Smooth muscle cell (in vitro differentiated cells): ENCODE measurements at regions not wholly inside any gene's neighbourhood (a gene's known extent, or its start where the extent isn't known, plus 50 kb on each side); places are given as distances from the start of the nearest gene placed in this dataset.
A peak's percentile ranks its signal among the peaks of the same experiment; 100 is the strongest.

Experiments
- DNase-seq: peaks from one replicate; lab custom pipeline; 2025; ENCODE audit not compliant: unreplicated experiment; lab: John Stamatoyannopoulos, UW
- H2AFZ ChIP-seq: fragments of 200-600 bp; sonication (generic); 2 replicates; pipeline ENCODE4 v1.6.0; 2016; ENCODE audit warnings: antibody characterized with exemption, low read depth, mild to moderate bottlenecking
- H3F3A ChIP-seq: fragments of 200-600 bp; sonication (generic); 2 replicates; pipeline ENCODE4 v1.6.0; 2017; ENCODE audit warnings: antibody characterized with exemption, low read depth
- H3K27ac ChIP-seq: fragments of 200-600 bp; sonication (generic); 2 replicates; pipeline ENCODE4 v1.5.1; 2016; ENCODE audit warnings: low read depth, mild to moderate bottlenecking
- H3K27me3 ChIP-seq: fragments of 200-600 bp; sonication (generic); 2 replicates; pipeline ENCODE4 v1.6.1; 2016; ENCODE audit warnings: low read depth, mild to moderate bottlenecking
- H3K36me3 ChIP-seq: fragments of 200-600 bp; sonication (generic); 2 replicates; pipeline ENCODE4 v1.5.1; 2016; ENCODE audit warnings: low read depth
- H3K4me1 ChIP-seq: fragments of 200-600 bp; sonication (generic); 2 replicates; pipeline ENCODE4 v1.5.1; 2016; ENCODE audit warnings: low read depth
- H3K4me2 ChIP-seq: fragments of 200-600 bp; sonication (generic); 2 replicates; pipeline ENCODE4 v1.6.0; 2016; ENCODE audit warnings: mild to moderate bottlenecking
- H3K4me3 ChIP-seq: fragments of 200-600 bp; sonication (generic); 2 replicates; pipeline ENCODE4 v1.5.1; 2016; ENCODE audit warnings: mild to moderate bottlenecking
- H3K79me2 ChIP-seq: fragments of 200-600 bp; sonication (generic); 2 replicates; pipeline ENCODE4 v1.6.0; 2016; ENCODE audit warnings: low read depth, mild to moderate bottlenecking
- H3K9ac ChIP-seq: fragments of 200-600 bp; sonication (generic); 2 replicates; pipeline ENCODE4 v1.6.0; 2016; ENCODE audit warnings: low read depth
- H3K9me3 ChIP-seq: fragments of 200-600 bp; sonication (generic); replicated peaks from 2 replicates; pipeline ENCODE4 v1.5.1; 2016; ENCODE audit warnings: low read depth
- H4K20me1 ChIP-seq: fragments of 200-600 bp; sonication (generic); 2 replicates; pipeline ENCODE4 v1.6.0; 2016; ENCODE audit warnings: low read depth
- WGBS: methylation state at CpG from one replicate; pipeline ENCODE4 v1.1.7; 2016; ENCODE audit warnings: low lambda C conversion rate; 5-methylcytosine and 5-hydroxymethylcytosine counted together
- TF ChIP-seq, protein P1 (sequence below): fragments of 200-600 bp; sonication (generic); IDR thresholded peaks from 2 replicates; pipeline ENCODE4 v1.5.1; 2017; ENCODE audit warnings: borderline replicate concordance, mild to moderate bottlenecking, antibody characterized with exemption; ENCODE audit not compliant: insufficient read depth, poor library complexity, severe bottlenecking

DNA sequence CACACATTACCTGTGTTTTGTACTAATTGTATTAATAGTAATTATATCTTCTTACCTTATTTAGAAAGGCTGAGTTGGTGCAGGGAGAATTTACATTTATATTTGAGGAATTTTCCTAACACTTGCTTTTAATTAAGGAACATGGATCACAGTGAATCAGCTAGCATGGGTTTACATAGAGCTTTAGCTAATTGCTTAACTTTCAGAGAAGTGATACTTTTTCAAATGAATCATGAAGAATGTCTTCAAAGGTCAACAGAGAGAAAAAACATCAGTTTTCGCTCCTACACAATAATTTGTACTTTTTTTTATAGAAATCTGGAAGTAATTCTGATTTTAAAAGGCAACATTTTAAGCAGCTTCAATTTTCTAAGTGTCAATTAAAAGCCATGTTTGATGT lies 195.0 kb upstream of the HEY2 start:
- Histone ChIP-seq H3K36me3 (no peaks in the 10 kb centered on the region), H3K9ac (no peak overlapping the region), H3K4me3 (no peak overlapping the region), H3F3A (peaks cover 9% of the 10 kb centered on the region), H3K79me2 (no peaks in the 10 kb centered on the region), H4K20me1 (no peaks in the 10 kb centered on the region), H2AFZ (no peak overlapping the region), H3K4me2 (peak overlapping the region; percentile 2), H3K9me3 (no peaks in the 10 kb centered on the region), H3K4me1 (peaks cover 19% of the 10 kb centered on the region), H3K27me3 (no peaks in the 10 kb centered on the region), H3K27ac (no peak overlapping the region)
- 27% methylated on average over 1 of the region's 1 CpG for WGBS
- no peak for DNase-seq
- TF ChIP-seq, protein P1, sequence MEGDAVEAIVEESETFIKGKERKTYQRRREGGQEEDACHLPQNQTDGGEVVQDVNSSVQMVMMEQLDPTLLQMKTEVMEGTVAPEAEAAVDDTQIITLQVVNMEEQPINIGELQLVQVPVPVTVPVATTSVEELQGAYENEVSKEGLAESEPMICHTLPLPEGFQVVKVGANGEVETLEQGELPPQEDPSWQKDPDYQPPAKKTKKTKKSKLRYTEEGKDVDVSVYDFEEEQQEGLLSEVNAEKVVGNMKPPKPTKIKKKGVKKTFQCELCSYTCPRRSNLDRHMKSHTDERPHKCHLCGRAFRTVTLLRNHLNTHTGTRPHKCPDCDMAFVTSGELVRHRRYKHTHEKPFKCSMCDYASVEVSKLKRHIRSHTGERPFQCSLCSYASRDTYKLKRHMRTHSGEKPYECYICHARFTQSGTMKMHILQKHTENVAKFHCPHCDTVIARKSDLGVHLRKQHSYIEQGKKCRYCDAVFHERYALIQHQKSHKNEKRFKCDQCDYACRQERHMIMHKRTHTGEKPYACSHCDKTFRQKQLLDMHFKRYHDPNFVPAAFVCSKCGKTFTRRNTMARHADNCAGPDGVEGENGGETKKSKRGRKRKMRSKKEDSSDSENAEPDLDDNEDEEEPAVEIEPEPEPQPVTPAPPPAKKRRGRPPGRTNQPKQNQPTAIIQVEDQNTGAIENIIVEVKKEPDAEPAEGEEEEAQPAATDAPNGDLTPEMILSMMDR = no peak

DNA sequence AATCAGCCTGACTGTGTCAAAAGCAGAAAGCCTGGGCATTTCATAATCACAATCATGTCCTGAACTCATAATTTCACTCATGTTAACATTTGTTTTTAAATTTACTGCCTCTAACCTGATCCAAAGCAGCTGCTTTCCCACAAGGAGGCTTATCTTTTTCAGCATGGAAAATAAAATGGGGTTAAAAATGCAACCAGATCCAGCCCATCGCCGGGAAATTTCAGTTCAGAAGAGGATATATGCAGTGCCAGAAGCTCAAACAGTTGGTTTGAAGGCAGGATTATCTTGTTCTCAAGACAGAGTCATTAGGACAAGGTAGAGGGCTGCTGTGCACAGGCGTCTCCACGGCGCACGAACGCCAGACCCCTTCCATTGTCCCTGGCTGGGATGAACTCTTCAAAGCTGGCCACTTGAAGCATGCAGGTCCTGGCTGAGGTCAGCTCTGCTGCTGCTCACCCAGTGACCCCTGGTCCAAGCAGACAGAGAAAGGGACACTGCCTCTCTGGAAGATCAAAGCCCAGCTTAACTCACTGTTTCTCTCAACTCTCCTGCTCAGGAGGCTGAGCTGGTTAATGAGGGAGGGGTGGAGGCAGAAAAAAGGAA lies 191.1 kb upstream of the HEY2 start:
- 15% methylated on average over 7 of the region's 7 CpGs for WGBS
- Histone ChIP-seq H3K27ac (peak overlapping the region; percentile 5), H3K4me1 (peaks cover 19% of the 10 kb centered on the region), H3F3A (peaks cover 9% of the 10 kb centered on the region), H4K20me1 (no peaks in the 10 kb centered on the region), H3K4me3 (no peak overlapping the region), H2AFZ (peak overlapping the region; percentile 80), H3K79me2 (no peaks in the 10 kb centered on the region), H3K4me2 (peak overlapping the region; percentile 58), H3K27me3 (no peaks in the 10 kb centered on the region), H3K9ac (no peak overlapping the region), H3K36me3 (no peaks in the 10 kb centered on the region), H3K9me3 (no peaks in the 10 kb centered on the region)
- no peak for DNase-seq
- TF ChIP-seq, protein P1 = no peak

DNA sequence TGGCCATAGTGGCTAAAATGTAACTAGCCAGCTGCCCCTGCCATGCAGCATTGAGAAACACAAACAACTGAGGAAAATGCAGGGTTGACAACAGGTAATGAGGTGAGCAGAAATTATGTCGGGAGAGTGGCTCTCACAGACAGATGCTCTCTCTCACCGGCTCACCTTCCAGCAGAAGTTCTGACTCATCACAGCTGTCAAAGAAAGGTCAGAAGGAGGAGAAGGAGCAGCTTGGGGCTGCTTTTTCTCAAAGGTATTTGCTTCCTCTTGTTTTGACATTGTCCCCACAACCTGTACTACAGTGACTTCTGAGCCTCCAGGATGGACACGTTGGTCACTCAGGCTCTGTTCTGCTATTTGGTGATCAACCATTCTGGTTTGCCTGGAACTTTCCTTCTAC lies 190.5 kb upstream of the HEY2 start:
- H3F3A ChIP-seq = peaks cover 9% of the 10 kb centered on the region
- 29% methylated on average over 3 of the region's 3 CpGs for WGBS
- TF ChIP-seq, protein P1 = no peak

DNA sequence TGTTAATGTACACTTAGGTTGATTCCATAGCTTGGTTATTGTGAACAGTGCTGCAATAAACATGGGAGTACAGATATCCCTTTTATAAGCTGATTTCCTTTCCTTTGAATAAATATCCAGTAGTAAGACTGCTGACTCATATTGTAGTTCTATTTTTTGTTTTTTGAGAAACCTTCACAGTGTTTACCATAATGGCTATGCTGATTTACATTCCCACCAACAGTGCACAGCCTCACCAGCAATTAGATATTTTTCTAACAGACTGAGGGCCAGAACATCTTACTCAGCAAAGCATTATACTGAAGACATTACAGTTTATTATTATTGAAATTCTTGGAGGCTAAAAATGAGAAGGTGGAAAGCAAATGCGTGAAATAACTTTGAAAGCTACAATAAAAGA lies 187.3 kb upstream of the HEY2 start:
- H3K27ac ChIP-seq = no peak overlapping the region
- H2AFZ ChIP-seq = no peak overlapping the region
- H4K20me1 ChIP-seq = no peaks in the 10 kb centered on the region
- H3F3A ChIP-seq = peaks cover 9% of the 10 kb centered on the region
- WGBS = 100% methylated on average over 1 of the region's 1 CpG
- peaks cover 19% of the 10 kb centered on the region for H3K4me1 ChIP-seq
- H3K9me3 ChIP-seq = no peaks in the 10 kb centered on the region
- H3K36me3 ChIP-seq = no peaks in the 10 kb centered on the region
- no peaks in the 10 kb centered on the region for H3K79me2 ChIP-seq
- no peak for DNase-seq
- no peak overlapping the region for H3K4me2 ChIP-seq
- H3K27me3 ChIP-seq = no peaks in the 10 kb centered on the region
- no peak overlapping the region for H3K9ac ChIP-seq
- TF ChIP-seq, protein P1 = no peak
- H3K4me3 ChIP-seq = no peak overlapping the region

More for the DNA sequence above, 190.5 kb upstream of the HEY2 start:
- Histone ChIP-seq H3K36me3 (no peaks in the 10 kb centered on the region), H3K27me3 (no peaks in the 10 kb centered on the region), H2AFZ (peak overlapping the region; percentile 80), H3K79me2 (no peaks in the 10 kb centered on the region), H3K4me2 (peak overlapping the region; percentile 58), H3K27ac (peak overlapping the region; percentile 5), H3K4me3 (no peak overlapping the region), H3K9me3 (no peaks in the 10 kb centered on the region), H3K9ac (no peak overlapping the region), H3K4me1 (peaks cover 19% of the 10 kb centered on the region), H4K20me1 (no peaks in the 10 kb centered on the region)
- DNase-seq = no peak
